Lung (tissue), 11 donors: ENCODE measurements at regions not wholly inside any gene's neighbourhood (a gene's known extent, or its start where the extent isn't known, plus 50 kb on each side); places are given as distances from the start of the nearest gene placed in this dataset.
A peak's percentile ranks its signal among the peaks of the same experiment; 100 is the strongest.

Source experiments
- ATAC-seq: fragments of 200-7000 bp; cut with Tn5 transposase; one replicate; pipeline ENCODE4 v1.9.1; 2020; ENCODE audit warnings: moderate number of reproducible peaks; ENCODE audit not compliant: insufficient read depth, low FRiP score
- DNase-seq, 3 donors: peaks; one replicate each; pipeline ENCODE4 v3.0.0-alpha.2; 2013 to 2017
- H3K27ac ChIP-seq, 2 donors: one replicate each; pipeline ENCODE4 v1.5.1; 2013; ENCODE audit warnings: mild to moderate bottlenecking in 2 of 2, moderate library complexity in 2 of 2, control low read depth in 1 of 2, inconsistent platforms in 1 of 2, low read depth in 1 of 2, low read length in 1 of 2
- H3K27me3 ChIP-seq, 3 donors: one replicate each; pipeline ENCODE4 v1.5.1; 2013; ENCODE audit warnings: low read length in 2 of 3; ENCODE audit not compliant: control insufficient read depth in 3 of 3, insufficient read depth in 3 of 3
- H3K36me3 ChIP-seq, 4 donors: one replicate each; pipeline ENCODE4 v1.5.1; 2013; ENCODE audit warnings: low read length in 4 of 4, mild to moderate bottlenecking in 1 of 4, moderate library complexity in 1 of 4; ENCODE audit not compliant: control insufficient read depth in 4 of 4, insufficient read depth in 4 of 4
- H3K4me1 ChIP-seq, 5 donors: one replicate each; pipeline ENCODE4 v1.5.1; 2013; ENCODE audit warnings: low read length in 5 of 5, mild to moderate bottlenecking in 2 of 5, moderate library complexity in 1 of 5; ENCODE audit not compliant: control insufficient read depth in 5 of 5, insufficient read depth in 5 of 5
- H3K4me3 ChIP-seq: one replicate; pipeline ENCODE4 v1.5.1; 2013; ENCODE audit warnings: mild to moderate bottlenecking, control low read depth, moderate library complexity
- H3K9ac ChIP-seq, 2 donors: one replicate each; pipeline ENCODE4 v1.5.1; 2013; ENCODE audit warnings: low read length in 2 of 2, control low read depth in 1 of 2; ENCODE audit not compliant: insufficient read depth in 1 of 2
- H3K9me3 ChIP-seq, 4 donors: one replicate each; pipeline ENCODE4 v1.5.1; 2013; ENCODE audit warnings: low read length in 3 of 4, mild to moderate bottlenecking in 1 of 4, moderate library complexity in 1 of 4; ENCODE audit not compliant: control insufficient read depth in 4 of 4, insufficient read depth in 3 of 4
- WGBS, 2 donors: extraction: QIAGEN DNeasy Blood & Tissue Kit; methylation state at CpG; one replicate each; pipeline ENCODE4 v1.1.7; 2013; 5-methylcytosine and 5-hydroxymethylcytosine counted together
- TF ChIP-seq, protein P1 (sequence below): IDR thresholded peaks from 2 replicates; pipeline ENCODE4 v1.5.1; 2012; ENCODE audit warnings: mild to moderate bottlenecking; ENCODE audit errors: control extremely low read depth, extremely low read depth
- donor health status: control.
- donor health status: control.
- donor health status: Bipolar disorder and iron deficiency.
- donor health status: healthy.
- donor health status: DM: yes; HTN: yes; CAD: no.

- ATAC-seq (no peak), DNase-seq (no peak)
- Histone ChIP-seq H3K36me3 (no peaks in the 10 kb centered on the region), H3K9me3 (no peaks in the 10 kb centered on the region), H3K4me1 (peaks cover 0 to 4% (median 0%) of the 10 kb centered on the region in 5 donors), H3K27me3 (no peaks in the 10 kb centered on the region), H3K4me3 (no peak overlapping the region), H3K27ac (no peak overlapping the region), H3K9ac (no peak overlapping the region)
- TF ChIP-seq, protein P1, sequence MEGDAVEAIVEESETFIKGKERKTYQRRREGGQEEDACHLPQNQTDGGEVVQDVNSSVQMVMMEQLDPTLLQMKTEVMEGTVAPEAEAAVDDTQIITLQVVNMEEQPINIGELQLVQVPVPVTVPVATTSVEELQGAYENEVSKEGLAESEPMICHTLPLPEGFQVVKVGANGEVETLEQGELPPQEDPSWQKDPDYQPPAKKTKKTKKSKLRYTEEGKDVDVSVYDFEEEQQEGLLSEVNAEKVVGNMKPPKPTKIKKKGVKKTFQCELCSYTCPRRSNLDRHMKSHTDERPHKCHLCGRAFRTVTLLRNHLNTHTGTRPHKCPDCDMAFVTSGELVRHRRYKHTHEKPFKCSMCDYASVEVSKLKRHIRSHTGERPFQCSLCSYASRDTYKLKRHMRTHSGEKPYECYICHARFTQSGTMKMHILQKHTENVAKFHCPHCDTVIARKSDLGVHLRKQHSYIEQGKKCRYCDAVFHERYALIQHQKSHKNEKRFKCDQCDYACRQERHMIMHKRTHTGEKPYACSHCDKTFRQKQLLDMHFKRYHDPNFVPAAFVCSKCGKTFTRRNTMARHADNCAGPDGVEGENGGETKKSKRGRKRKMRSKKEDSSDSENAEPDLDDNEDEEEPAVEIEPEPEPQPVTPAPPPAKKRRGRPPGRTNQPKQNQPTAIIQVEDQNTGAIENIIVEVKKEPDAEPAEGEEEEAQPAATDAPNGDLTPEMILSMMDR: no peak
- WGBS, 2 donors: 52 to 72% methylated on average over 2 of the region's 2 CpGs
Observed at GRCh38 chr6:87907521-87907920, 140.1 kb upstream of the SPACA1 start.

GRCh38 chr6:87905101-87905641 lies 142.5 kb upstream of the SPACA1 start:
- TF ChIP-seq, protein P1: no peak
- 83 to 84% methylated on average over 2 of the region's 2 CpGs for WGBS, 2 donors
- H3K27me3 ChIP-seq: no peaks in the 10 kb centered on the region
- H3K4me1 ChIP-seq: peaks cover 0 to 4% (median 0%) of the 10 kb centered on the region in 5 donors
- no peak overlapping the region for H3K4me3 ChIP-seq
- ATAC-seq (no peak), DNase-seq (no peak)
- no peaks in the 10 kb centered on the region for H3K9me3 ChIP-seq
- H3K27ac ChIP-seq: no peak overlapping the region
- H3K36me3 ChIP-seq: no peaks in the 10 kb centered on the region
- no peak overlapping the region for H3K9ac ChIP-seq

- Histone ChIP-seq H3K9me3 (no peaks in the 10 kb centered on the region), H3K27me3 (no peaks in the 10 kb centered on the region), H3K27ac (no peak overlapping the region), H3K36me3 (no peaks in the 10 kb centered on the region), H3K9ac (no peak overlapping the region), H3K4me1 (peaks cover 0 to 4% (median 0%) of the 10 kb centered on the region in 5 donors), H3K4me3 (no peak overlapping the region)
- ATAC-seq: no peak
- DNase-seq: no peak
- TF ChIP-seq, protein P1: no peak
Observed at GRCh38 chr6:87904011-87904410, 143.6 kb upstream of the SPACA1 start.

DNA sequence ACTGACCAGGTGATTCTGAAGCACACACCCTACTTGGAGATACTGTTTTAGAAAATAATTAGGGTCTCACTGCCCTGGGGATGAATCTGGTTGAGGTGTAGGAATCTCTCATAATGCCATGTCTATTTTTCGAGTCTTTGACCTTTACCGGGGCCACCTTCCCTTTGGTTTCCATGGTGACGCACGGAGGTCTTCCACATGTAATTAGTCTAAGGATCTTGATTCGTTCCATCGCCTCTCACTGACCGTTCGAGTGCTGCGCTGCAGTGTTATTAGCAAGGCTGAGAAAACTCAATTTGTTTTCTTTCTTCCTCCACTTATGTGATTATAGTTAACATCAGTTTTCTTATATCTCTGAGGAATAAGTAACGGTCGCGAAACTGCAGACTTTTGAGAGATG lies 144.3 kb upstream of the SPACA1 start:
- 69 to 84% methylated on average over 12 of the region's 12 CpGs for WGBS, 2 donors
- DNase-seq: no peak
- TF ChIP-seq, protein P1: no peak
- H3K9me3 ChIP-seq: no peaks in the 10 kb centered on the region
- H3K4me3 ChIP-seq: no peak overlapping the region
- H3K27ac ChIP-seq: no peak overlapping the region
- H3K36me3 ChIP-seq: no peaks in the 10 kb centered on the region
- H3K4me1 ChIP-seq: peaks cover 0 to 4% (median 0%) of the 10 kb centered on the region in 5 donors
- ATAC-seq: peak; percentile 22
- no peak overlapping the region for H3K9ac ChIP-seq
- no peaks in the 10 kb centered on the region for H3K27me3 ChIP-seq
